PC-3 (cell line): ENCODE measurements at regions not wholly inside any gene's neighbourhood (a gene's known extent, or its start where the extent isn't known, plus 50 kb on each side); places are given as distances from the start of the nearest gene placed in this dataset.

Experiments
- CTCF ChIP-seq: fragments of 300-600 bp; sonication (generic); conservative IDR thresholded peaks from 2 replicates; pipeline ENCODE4 v1.5.1; 2017; ENCODE audit warnings: antibody characterized with exemption, low read depth, mild to moderate bottlenecking, low read length
- EZH2 ChIP-seq: fragments of 300-600 bp; sonication (generic); IDR thresholded peaks from one replicate; pipeline ENCODE4 v1.6.1; 2017; ENCODE audit warnings: antibody characterized with exemption, mild to moderate bottlenecking, low read length; ENCODE audit not compliant: unreplicated experiment

GRCh38 chr10:10293481-10293951 lies 724.2 kb upstream of the CELF2 start:
- TF ChIP-seq CTCF (no peak), EZH2 (no peak)
